Colonic mucosa (tissue), 4 donors: ENCODE measurements at regions not wholly inside any gene's neighbourhood (a gene's known extent, or its start where the extent isn't known, plus 50 kb on each side); places are given as distances from the start of the nearest gene placed in this dataset.
"Not testable (repeated sequence)": the region's sequence is repeated elsewhere in the genome, so short reads cannot be mapped to it uniquely, and the experiment has no call there.

Experiments
- DNase-seq: peaks from one replicate; pipeline ENCODE4 v3.0.0-alpha.2; 2020
- H3K27ac ChIP-seq: fragments of 200-600 bp; one replicate; pipeline ENCODE4 v1.8.0; 2021
- H3K27me3 ChIP-seq: fragments of 200-600 bp; one replicate; pipeline ENCODE4 v1.8.0; 2021
- H3K36me3 ChIP-seq: fragments of 200-600 bp; one replicate; pipeline ENCODE4 v1.8.0; 2021
- H3K4me1 ChIP-seq: fragments of 200-600 bp; one replicate; pipeline ENCODE4 v1.8.0; 2021; ENCODE audit warnings: mild to moderate bottlenecking
- H3K4me3 ChIP-seq: fragments of 200-600 bp; one replicate; pipeline ENCODE4 v1.8.0; 2021
- H3K9ac ChIP-seq, 2 donors: one replicate each; pipeline ENCODE4 v1.7.0; 2013; ENCODE audit warnings: control low read depth in 2 of 2, low read depth in 2 of 2, low read length in 2 of 2
- H3K9me3 ChIP-seq: fragments of 200-600 bp; one replicate; pipeline ENCODE4 v1.8.0; 2021
- intact Hi-C: fragments of 100-400 bp; cut with DNase I; formaldehyde crosslinking; loops from one replicate; pipeline ENCODE4 v1.14.1; 2022
- TF ChIP-seq, protein P1 (sequence below): fragments of 200-600 bp; IDR thresholded peaks from one replicate; pipeline ENCODE4 v1.8.0; 2022; ENCODE audit warnings: antibody characterized with exemption, mild to moderate bottlenecking
- donor health status: healthy.
- donor health status: DM: no; HTN: no; CAD: no.
- donor health status: DM: no; HTN: no; CAD: no.

GRCh38 chr17:13885550-13885949 lies 183.8 kb upstream of the COX10 start:
- no peaks in the 10 kb centered on the region for H3K36me3 ChIP-seq
- H3K9me3 ChIP-seq = no peaks in the 10 kb centered on the region
- TF ChIP-seq, protein P1, sequence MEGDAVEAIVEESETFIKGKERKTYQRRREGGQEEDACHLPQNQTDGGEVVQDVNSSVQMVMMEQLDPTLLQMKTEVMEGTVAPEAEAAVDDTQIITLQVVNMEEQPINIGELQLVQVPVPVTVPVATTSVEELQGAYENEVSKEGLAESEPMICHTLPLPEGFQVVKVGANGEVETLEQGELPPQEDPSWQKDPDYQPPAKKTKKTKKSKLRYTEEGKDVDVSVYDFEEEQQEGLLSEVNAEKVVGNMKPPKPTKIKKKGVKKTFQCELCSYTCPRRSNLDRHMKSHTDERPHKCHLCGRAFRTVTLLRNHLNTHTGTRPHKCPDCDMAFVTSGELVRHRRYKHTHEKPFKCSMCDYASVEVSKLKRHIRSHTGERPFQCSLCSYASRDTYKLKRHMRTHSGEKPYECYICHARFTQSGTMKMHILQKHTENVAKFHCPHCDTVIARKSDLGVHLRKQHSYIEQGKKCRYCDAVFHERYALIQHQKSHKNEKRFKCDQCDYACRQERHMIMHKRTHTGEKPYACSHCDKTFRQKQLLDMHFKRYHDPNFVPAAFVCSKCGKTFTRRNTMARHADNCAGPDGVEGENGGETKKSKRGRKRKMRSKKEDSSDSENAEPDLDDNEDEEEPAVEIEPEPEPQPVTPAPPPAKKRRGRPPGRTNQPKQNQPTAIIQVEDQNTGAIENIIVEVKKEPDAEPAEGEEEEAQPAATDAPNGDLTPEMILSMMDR = no peak
- intact Hi-C loops = no loop called here
- no peak overlapping the region for H3K9ac ChIP-seq
- no peak overlapping the region for H3K27ac ChIP-seq
- no peaks in the 10 kb centered on the region for H3K27me3 ChIP-seq
- H3K4me1 ChIP-seq = no peaks in the 10 kb centered on the region
- no peak overlapping the region for H3K4me3 ChIP-seq
- DNase-seq = no peak

GRCh38 chr17:13885953-13886889 lies 183.1 kb upstream of the COX10 start:
- no peak overlapping the region for H3K9ac ChIP-seq
- H3K36me3 ChIP-seq = no peaks in the 10 kb centered on the region
- no peak overlapping the region for H3K27ac ChIP-seq
- DNase-seq = no peak
- H3K27me3 ChIP-seq = no peaks in the 10 kb centered on the region
- TF ChIP-seq, protein P1 = no peak
- H3K9me3 ChIP-seq = no peaks in the 10 kb centered on the region
- intact Hi-C loops = no loop called here
- no peak overlapping the region for H3K4me3 ChIP-seq
- H3K4me1 ChIP-seq = no peaks in the 10 kb centered on the region

DNA sequence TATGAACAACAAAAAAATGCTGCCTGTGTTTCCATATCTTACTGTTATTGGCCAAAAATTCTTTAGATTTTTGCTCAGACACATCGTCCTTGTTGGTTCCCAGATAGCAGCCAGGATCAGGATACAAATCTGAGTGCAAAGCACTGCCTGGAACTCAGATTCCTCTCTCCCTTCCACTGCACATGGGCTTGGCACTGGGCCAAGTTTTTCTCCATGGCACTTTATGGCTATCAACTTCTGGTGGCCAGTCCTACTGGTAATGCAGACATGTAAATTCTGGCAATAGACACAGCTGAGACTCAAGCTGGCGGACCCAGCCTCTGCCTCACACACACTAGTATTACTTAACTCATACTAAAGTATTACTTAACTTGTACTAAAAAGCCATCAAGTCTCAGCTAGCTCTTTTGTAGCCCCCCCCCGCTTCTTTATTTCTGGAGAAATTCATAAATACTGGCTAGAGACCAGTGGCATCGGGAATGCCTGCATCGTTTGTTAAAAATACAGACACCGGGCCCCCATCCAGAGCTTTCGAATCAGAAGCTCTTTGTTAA lies 181.2 kb upstream of the COX10 start:
- Histone ChIP-seq H3K36me3 (no peaks in the 10 kb centered on the region), H3K9ac (no peak overlapping the region), H3K27me3 (no peaks in the 10 kb centered on the region), H3K27ac (no peak overlapping the region), H3K9me3 (no peaks in the 10 kb centered on the region), H3K4me1 (no peaks in the 10 kb centered on the region), H3K4me3 (no peak overlapping the region)
- intact Hi-C loops = no loop called here
- DNase-seq = no peak
- TF ChIP-seq, protein P1 = no peak

DNA sequence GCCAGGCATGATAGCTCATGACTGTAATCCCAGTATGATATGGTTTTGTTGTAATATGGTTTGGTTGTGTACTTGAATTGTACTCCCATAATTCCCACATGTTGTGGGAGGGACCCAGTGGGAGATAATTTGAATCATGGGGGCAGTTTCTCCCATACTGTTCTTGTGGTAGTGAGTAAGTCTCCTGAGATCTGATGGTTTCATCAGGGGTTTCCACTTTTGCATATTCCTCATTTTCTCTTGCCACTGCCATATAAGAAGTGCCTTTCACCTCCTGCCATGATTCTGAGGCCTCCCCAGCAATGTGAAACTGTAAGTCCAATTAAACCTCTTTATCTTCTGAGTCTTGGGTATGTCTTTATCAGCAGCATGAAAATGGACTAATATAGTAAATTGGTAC lies 160.3 kb upstream of the COX10 start:
- H3K4me3 ChIP-seq, H3K27me3 ChIP-seq, H3K36me3 ChIP-seq, intact Hi-C loops, H3K27ac ChIP-seq, H3K9me3 ChIP-seq, H3K9ac ChIP-seq, DNase-seq, H3K4me1 ChIP-seq: not testable (repeated sequence)

DNA sequence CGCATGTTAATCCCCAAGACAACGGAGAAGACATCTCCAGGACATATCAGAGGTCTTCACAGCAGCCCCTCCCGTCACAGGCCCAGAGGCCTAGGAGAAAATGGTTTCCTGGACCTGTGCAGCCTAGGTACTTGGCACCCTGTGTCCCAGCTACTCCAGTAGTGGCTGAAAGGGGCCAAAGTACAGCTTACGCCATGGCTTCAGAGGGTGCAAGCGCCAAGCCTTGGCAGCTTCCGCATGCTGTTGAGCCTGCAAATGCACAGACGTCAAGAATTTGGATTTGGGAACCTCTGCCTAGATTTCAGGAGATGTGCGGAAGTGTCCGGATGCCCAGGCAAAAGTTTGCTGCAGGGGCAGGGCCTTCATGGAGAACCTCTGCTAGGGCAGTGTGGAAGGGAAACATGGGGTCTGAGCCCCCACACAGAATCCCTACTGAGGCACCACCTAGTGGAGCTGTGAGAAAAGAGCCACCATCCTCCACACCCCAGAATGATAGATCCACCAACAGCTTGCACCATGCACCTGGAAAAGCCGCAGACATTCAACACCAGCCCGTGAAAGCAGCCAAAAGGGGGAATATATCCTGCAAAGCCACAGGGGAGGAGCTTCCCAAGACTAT lies 159.3 kb upstream of the COX10 start:
- H3K36me3 ChIP-seq = no peaks in the 10 kb centered on the region
- H3K27me3 ChIP-seq = no peaks in the 10 kb centered on the region
- DNase-seq = no peak
- TF ChIP-seq, protein P1 = no peak
- H3K27ac ChIP-seq = no peak overlapping the region
- H3K9ac ChIP-seq = no peak overlapping the region
- intact Hi-C loops = no loop called here
- no peaks in the 10 kb centered on the region for H3K9me3 ChIP-seq
- no peaks in the 10 kb centered on the region for H3K4me1 ChIP-seq
- no peak overlapping the region for H3K4me3 ChIP-seq
